ENCODE measurements at regions not wholly inside any gene's neighbourhood (a gene's known extent, or its start where the extent isn't known, plus 50 kb on each side); places are given as distances from the start of the nearest gene placed in this dataset.

DNA sequence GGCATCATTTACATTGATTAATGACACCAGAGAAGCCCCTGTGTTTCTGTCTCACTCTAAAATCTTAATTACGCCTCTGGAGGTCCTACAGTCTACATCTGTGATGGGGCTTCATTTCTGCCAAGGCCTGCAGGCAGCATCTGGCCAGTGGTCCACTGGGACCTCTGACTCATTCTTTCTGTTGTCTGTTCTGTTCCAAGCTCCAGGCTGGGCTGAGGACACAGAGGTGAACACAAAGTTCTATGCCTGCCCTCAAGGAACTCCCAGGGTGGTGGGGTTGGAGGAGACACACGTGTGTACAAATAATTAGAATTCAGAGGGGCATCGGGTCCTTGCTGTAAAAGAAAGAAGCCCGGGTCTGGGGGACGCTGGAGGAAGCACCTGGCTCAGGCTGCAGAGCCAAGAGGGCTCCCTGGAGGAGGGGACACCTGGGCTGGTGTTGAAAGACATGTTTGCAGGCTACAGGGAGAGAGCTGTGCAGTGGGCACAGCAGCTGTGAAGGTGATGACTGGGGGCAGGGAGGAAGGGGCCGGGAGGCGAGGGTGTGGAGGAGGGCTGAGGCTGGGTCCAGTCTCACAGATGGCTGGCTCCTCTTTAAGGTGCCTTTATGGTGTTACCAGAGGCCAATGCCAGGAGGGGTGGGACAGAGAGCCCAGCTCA is 103.3 kb upstream of the PRR23E start:
- TF ChIP-seq, protein P1, sequence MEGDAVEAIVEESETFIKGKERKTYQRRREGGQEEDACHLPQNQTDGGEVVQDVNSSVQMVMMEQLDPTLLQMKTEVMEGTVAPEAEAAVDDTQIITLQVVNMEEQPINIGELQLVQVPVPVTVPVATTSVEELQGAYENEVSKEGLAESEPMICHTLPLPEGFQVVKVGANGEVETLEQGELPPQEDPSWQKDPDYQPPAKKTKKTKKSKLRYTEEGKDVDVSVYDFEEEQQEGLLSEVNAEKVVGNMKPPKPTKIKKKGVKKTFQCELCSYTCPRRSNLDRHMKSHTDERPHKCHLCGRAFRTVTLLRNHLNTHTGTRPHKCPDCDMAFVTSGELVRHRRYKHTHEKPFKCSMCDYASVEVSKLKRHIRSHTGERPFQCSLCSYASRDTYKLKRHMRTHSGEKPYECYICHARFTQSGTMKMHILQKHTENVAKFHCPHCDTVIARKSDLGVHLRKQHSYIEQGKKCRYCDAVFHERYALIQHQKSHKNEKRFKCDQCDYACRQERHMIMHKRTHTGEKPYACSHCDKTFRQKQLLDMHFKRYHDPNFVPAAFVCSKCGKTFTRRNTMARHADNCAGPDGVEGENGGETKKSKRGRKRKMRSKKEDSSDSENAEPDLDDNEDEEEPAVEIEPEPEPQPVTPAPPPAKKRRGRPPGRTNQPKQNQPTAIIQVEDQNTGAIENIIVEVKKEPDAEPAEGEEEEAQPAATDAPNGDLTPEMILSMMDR (IDR thresholded peaks at IDR 0.05; ENCODE audit: insufficient read depth, low read length, poor library complexity, severe bottlenecking) = no peak
- DNase-seq (ENCODE audit: low read depth) = no peak
- Histone ChIP-seq H3K27me3 (ENCODE audit: control insufficient read depth, insufficient read depth, low read length) (peaks cover 25% of the 10 kb centered on the region), H3K4me3 (ENCODE audit: low read depth, low read length) (no peak overlapping the region), H3K36me3 (ENCODE audit: control insufficient read depth, insufficient read depth, low read length) (no peaks in the 10 kb centered on the region)

DNA sequence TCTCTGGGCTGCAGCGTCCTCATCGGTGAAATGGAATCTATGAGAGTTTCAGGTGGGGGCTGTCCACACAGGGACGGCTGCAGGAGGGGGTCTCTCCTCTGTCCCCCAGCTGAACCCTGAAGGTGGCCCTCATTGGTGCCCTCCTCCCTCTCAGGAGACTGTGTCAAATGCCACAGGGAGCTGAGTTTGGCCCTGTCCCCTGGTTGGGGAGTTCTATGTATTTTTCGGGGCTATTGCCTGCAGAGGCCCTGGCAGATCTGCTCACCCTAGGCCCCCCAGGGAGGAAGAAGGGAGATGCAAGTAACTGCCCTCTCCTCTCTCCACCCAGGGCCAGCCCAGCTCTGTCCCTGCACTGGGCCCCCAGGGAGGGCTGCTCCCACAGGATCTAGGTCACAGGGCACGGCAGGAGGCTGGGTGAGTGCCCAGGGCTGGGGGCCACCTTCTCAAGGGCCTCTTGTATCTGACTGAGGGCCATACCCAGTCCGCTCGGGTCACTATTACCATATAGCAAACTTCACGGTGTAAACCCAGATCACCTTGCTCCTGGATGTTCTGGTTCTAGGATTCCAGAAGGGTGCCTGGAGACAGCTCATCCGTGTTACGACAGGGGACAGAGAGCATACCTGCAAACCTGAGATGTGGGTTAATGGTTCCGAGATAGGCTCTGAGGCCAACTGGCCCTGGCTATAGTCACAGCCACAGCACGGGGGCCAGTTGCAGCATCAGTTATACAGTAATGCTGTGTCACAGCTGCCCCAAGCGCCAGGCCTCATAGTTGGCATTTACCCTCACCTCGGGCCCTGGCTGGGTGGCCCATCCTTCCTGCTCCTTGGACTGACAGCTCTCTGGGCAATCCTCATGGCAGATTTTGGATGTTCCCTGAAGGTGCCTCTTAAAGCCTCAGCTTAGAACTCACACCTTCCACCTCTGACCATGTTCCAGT is 102.4 kb upstream of the PRR23E start:
- no peak for DNase-seq (ENCODE audit: low read depth)
- no peaks in the 10 kb centered on the region for H3K36me3 ChIP-seq (ENCODE audit: control insufficient read depth, insufficient read depth, low read length)
- H3K27me3 ChIP-seq (ENCODE audit: control insufficient read depth, insufficient read depth, low read length) = peaks cover 22% of the 10 kb centered on the region
- no peak overlapping the region for H3K4me3 ChIP-seq (ENCODE audit: low read depth, low read length)
- TF ChIP-seq, protein P1 (IDR thresholded peaks at IDR 0.05; ENCODE audit: insufficient read depth, low read length, poor library complexity, severe bottlenecking) = no peak

DNA sequence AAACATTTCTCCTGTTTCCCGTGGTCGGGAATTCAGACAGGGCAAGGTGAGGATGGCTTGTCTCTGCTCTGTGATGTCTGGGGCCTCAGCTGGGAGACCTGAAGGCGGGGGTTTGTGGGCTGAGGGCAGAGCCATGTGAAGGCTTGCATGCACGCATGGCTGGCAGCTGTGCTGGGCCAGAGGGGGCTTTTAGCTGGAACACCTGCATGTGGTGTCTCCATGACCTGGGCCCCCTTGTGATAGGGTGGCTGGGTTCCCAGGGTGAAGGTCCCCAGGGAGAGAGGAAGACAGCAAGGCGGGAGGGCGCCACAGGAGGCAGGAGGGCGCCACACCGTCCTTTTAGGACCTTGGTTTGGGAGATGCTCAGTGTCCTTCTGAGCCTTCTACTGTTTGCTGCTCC is 101.6 kb upstream of the PRR23E start:
- no peak for DNase-seq (ENCODE audit: low read depth)
- Histone ChIP-seq H3K27me3 (ENCODE audit: control insufficient read depth, insufficient read depth, low read length) (peaks cover 24% of the 10 kb centered on the region), H3K36me3 (ENCODE audit: control insufficient read depth, insufficient read depth, low read length) (no peaks in the 10 kb centered on the region), H3K4me3 (ENCODE audit: low read depth, low read length) (no peak overlapping the region)
- TF ChIP-seq, protein P1 (IDR thresholded peaks at IDR 0.05; ENCODE audit: insufficient read depth, low read length, poor library complexity, severe bottlenecking) = no peak

DNA sequence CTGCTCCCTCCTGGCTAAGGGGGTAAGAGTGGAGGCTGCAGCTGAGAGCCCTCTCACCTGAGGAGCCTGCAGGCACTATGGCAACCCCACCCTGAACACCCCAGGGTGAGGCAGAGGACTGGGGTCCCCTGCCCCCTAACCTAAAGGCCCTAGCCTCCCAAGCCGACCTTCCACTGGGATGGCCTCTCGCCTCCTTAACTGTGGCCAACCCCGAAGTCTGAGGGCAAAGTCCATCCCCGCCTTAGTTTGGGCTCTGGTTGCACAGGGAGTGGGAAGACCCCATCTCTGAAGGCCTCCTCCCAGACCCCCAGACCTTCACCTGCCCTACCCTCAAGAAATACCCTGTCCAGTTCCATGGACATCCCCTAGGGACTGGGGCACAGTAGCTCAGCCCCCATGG is 100.6 kb upstream of the PRR23E start:
- peaks cover 32% of the 10 kb centered on the region for H3K27me3 ChIP-seq (ENCODE audit: control insufficient read depth, insufficient read depth, low read length)
- H3K36me3 ChIP-seq (ENCODE audit: control insufficient read depth, insufficient read depth, low read length) = no peaks in the 10 kb centered on the region
- no peak for DNase-seq (ENCODE audit: low read depth)
- TF ChIP-seq, protein P1 (IDR thresholded peaks at IDR 0.05; ENCODE audit: insufficient read depth, low read length, poor library complexity, severe bottlenecking) = no peak
- H3K4me3 ChIP-seq (ENCODE audit: low read depth, low read length) = no peak overlapping the region

DNA sequence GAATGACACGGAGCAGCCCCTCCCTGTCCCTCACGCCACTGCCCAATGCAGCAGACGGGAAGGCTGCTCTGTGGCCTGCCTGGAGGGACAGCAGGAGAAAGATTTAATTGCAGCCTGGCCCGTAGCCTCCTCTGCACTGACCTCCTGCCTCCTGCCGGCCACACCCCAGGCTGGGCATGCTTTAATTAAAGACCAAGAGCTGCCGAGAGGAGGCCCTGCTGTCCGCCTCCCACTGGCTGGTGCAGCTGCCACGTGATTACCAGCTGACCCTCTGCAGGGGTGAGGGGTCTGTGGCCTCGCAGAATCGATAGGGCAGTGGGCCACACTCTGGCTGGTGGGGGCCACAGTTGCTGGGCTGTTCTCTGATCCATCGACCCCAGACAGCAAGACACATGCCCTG is 100.2 kb upstream of the PRR23E start:
- Histone ChIP-seq H3K36me3 (ENCODE audit: control insufficient read depth, insufficient read depth, low read length) (no peaks in the 10 kb centered on the region), H3K27me3 (ENCODE audit: control insufficient read depth, insufficient read depth, low read length) (peaks cover 32% of the 10 kb centered on the region), H3K4me3 (ENCODE audit: low read depth, low read length) (no peak overlapping the region)
- DNase-seq (ENCODE audit: low read depth) = no peak
- TF ChIP-seq, protein P1 (IDR thresholded peaks at IDR 0.05; ENCODE audit: insufficient read depth, low read length, poor library complexity, severe bottlenecking) = no peak

All from kidney epithelial cell (primary cell).